ENCODE measurements at regions not wholly inside any gene's neighbourhood (a gene's known extent, or its start where the extent isn't known, plus 50 kb on each side); places are given as distances from the start of the nearest gene placed in this dataset.

DNA sequence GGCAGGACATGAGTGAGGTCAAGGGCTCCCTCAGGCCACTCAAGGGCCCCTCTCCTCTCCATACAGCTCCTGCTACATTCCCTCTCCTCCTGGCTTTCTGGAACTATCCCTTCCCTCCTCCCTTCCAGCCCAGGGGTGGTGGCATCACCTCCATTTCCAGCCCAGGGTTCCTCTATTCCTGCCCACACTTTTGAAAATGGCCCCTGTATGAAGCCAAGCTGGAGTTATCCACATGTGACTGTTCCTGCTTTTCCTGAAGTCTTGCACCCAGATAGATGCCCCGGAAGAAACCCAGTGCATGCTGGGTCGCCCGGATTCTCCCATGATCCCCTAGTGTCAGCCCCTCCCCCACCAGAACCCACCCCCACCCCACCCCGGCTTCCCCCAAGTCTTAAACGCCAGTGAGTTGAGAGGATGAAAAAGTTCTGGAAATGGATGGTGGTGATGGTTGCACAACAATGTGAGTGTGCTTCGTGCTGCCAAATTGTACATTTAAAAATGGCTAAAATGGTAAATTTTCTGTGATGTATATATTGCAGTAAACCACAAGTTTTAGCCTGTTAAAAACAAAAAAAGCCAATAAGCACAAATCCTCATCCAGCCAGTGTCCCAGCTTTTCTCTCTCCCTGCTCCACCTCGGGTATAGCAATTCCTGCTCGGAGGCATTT lies 136.9 kb downstream of the SCARB1 start:
- TF ChIP-seq, protein P1, sequence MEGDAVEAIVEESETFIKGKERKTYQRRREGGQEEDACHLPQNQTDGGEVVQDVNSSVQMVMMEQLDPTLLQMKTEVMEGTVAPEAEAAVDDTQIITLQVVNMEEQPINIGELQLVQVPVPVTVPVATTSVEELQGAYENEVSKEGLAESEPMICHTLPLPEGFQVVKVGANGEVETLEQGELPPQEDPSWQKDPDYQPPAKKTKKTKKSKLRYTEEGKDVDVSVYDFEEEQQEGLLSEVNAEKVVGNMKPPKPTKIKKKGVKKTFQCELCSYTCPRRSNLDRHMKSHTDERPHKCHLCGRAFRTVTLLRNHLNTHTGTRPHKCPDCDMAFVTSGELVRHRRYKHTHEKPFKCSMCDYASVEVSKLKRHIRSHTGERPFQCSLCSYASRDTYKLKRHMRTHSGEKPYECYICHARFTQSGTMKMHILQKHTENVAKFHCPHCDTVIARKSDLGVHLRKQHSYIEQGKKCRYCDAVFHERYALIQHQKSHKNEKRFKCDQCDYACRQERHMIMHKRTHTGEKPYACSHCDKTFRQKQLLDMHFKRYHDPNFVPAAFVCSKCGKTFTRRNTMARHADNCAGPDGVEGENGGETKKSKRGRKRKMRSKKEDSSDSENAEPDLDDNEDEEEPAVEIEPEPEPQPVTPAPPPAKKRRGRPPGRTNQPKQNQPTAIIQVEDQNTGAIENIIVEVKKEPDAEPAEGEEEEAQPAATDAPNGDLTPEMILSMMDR (optimal IDR thresholded peaks at IDR 0.05 in 1 of 3, IDR thresholded peaks at IDR 0.05 in 1 of 3, conservative IDR thresholded peaks at IDR 0.05 in 1 of 3; ENCODE audit: extremely low read depth in 1 of 3, insufficient read depth in 2 of 3, low read length in 3 of 3), result no peak
- TF ChIP-seq EZH2 (IDR thresholded peaks at IDR 0.05; ENCODE audit: low read length), result no peak
